PC-9 (cell line): ENCODE measurements at regions not wholly inside any gene's neighbourhood (a gene's known extent, or its start where the extent isn't known, plus 50 kb on each side); places are given as distances from the start of the nearest gene placed in this dataset.
"Not testable (repeated sequence)": the region's sequence is repeated elsewhere in the genome, so short reads cannot be mapped to it uniquely, and the experiment has no call there.

Experiments
- BruUV-seq: library from RNA; stranded (reverse); fragments of 400-500 nt; replicated peaks from 2 replicates; lab custom pipeline; 2021; lab: Mats Ljungman, UMichigan
- CTCF ChIA-PET: fragments of 300-600 bp; sonication (Branson Sonifier 250); formaldehyde crosslinking; loops from one replicate; lab custom pipeline; 2022; ENCODE audit warnings: antibody characterized with exemption; lab: Charles Lee
- POLR2A ChIA-PET: fragments of 300-600 bp; sonication (Branson Sonifier 250); formaldehyde crosslinking; loops from one replicate; lab custom pipeline; 2022; ENCODE audit warnings: antibody characterized with exemption; ENCODE audit not compliant: unreplicated experiment; lab: Charles Lee
- DNase-seq, 2 experiments: peaks; one replicate each; pipeline versions ENCODE4 v3.0.0 to v3.0.0-alpha.2; 2015 to 2022; ENCODE audit warnings: mixed read lengths in 1 of 2
- H2AFZ ChIP-seq: fragments of 200-600 bp; sonication (generic); 2 replicates; pipeline ENCODE4 v1.8.1; 2017; ENCODE audit warnings: antibody characterized with exemption
- H3F3A ChIP-seq: fragments of 200-600 bp; sonication (generic); 2 replicates; pipeline ENCODE4 v1.8.1; 2017; ENCODE audit warnings: antibody characterized with exemption, mild to moderate bottlenecking, low read depth; ENCODE audit not compliant: insufficient read depth
- H3K27ac ChIP-seq: fragments of 200-600 bp; sonication (generic); 2 replicates; pipeline ENCODE4 v1.6.1; 2016; ENCODE audit warnings: mixed run types
- H3K27me3 ChIP-seq: fragments of 200-600 bp; sonication (generic); 2 replicates; pipeline ENCODE4 v1.6.1; 2016; ENCODE audit warnings: low read depth, mixed run types; ENCODE audit not compliant: insufficient read depth
- H3K36me3 ChIP-seq: fragments of 200-600 bp; sonication (generic); 2 replicates; pipeline ENCODE4 v1.6.1; 2016; ENCODE audit warnings: low read depth, mixed run types
- H3K4me1 ChIP-seq: fragments of 200-600 bp; sonication (generic); replicated peaks from 2 replicates; pipeline ENCODE4 v1.6.1; 2016; ENCODE audit warnings: mixed run types; ENCODE audit not compliant: insufficient read depth
- H3K4me2 ChIP-seq: fragments of 200-600 bp; sonication (generic); 2 replicates; pipeline ENCODE4 v1.6.1; 2017; ENCODE audit warnings: mixed run types
- H3K4me3 ChIP-seq: fragments of 200-600 bp; sonication (generic); 2 replicates; pipeline ENCODE4 v1.6.1; 2016; ENCODE audit warnings: mixed run types
- H3K79me2 ChIP-seq: fragments of 200-600 bp; sonication (generic); 2 replicates; pipeline ENCODE4 v1.6.1; 2017; ENCODE audit warnings: low read depth, mixed run types
- H3K9me2 ChIP-seq: fragments of 200-600 bp; sonication (generic); 2 replicates; pipeline ENCODE4 v1.8.1; 2017; ENCODE audit warnings: mild to moderate bottlenecking; ENCODE audit not compliant: insufficient read depth
- H3K9me3 ChIP-seq: fragments of 200-600 bp; sonication (generic); 2 replicates; pipeline ENCODE4 v1.8.1; 2016; ENCODE audit warnings: low read depth; ENCODE audit not compliant: insufficient read depth
- H4K20me1 ChIP-seq: fragments of 200-600 bp; sonication (generic); 2 replicates; pipeline ENCODE4 v1.8.1; 2017; ENCODE audit not compliant: insufficient read depth
- EZH2 ChIP-seq: fragments of 200-600 bp; sonication (generic); IDR thresholded peaks from 2 replicates; pipeline ENCODE4 v1.8.0; 2017; ENCODE audit warnings: antibody characterized with exemption, low read depth
- intact Hi-C: fragments of 100-400 bp; cut with micrococcal nuclease; formaldehyde crosslinking; loops from one replicate; pipeline ENCODE4 v1.10.0; 2022; ENCODE audit not compliant: unreplicated experiment
- TF ChIP-seq, protein P1 (sequence below): fragments of 200-600 bp; sonication (generic); conservative IDR thresholded peaks from 2 replicates; pipeline ENCODE4 v1.6.1; 2017; ENCODE audit warnings: mixed run types, antibody characterized with exemption, mild to moderate bottlenecking, moderate library complexity

- Histone ChIP-seq H3K9me3 (no peaks in the 10 kb centered on the region), H3K79me2 (no peaks in the 10 kb centered on the region), H3F3A (no peaks in the 10 kb centered on the region), H3K4me1 (no peaks in the 10 kb centered on the region), H4K20me1 (no peaks in the 10 kb centered on the region), H3K36me3 (no peaks in the 10 kb centered on the region), H3K4me3 (no peak overlapping the region), H3K9me2 (no peaks in the 10 kb centered on the region), H3K4me2 (no peak overlapping the region), H3K27me3 (no peaks in the 10 kb centered on the region), H2AFZ (no peak overlapping the region), H3K27ac (no peak overlapping the region)
- TF ChIP-seq EZH2: no peak
- TF ChIP-seq, protein P1, sequence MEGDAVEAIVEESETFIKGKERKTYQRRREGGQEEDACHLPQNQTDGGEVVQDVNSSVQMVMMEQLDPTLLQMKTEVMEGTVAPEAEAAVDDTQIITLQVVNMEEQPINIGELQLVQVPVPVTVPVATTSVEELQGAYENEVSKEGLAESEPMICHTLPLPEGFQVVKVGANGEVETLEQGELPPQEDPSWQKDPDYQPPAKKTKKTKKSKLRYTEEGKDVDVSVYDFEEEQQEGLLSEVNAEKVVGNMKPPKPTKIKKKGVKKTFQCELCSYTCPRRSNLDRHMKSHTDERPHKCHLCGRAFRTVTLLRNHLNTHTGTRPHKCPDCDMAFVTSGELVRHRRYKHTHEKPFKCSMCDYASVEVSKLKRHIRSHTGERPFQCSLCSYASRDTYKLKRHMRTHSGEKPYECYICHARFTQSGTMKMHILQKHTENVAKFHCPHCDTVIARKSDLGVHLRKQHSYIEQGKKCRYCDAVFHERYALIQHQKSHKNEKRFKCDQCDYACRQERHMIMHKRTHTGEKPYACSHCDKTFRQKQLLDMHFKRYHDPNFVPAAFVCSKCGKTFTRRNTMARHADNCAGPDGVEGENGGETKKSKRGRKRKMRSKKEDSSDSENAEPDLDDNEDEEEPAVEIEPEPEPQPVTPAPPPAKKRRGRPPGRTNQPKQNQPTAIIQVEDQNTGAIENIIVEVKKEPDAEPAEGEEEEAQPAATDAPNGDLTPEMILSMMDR: no peak
- ChIA-PET POLR2A (no interaction called here), CTCF (no interaction called here)
- DNase-seq: no peak
- no TSS peak for BruUV-seq
- intact Hi-C loops: no loop called here
Observed at GRCh38 chr14:45798659-45799058, 545.7 kb upstream of the MIS18BP1 start.

GRCh38 chr14:45796006-45796405 lies 543.0 kb upstream of the MIS18BP1 start:
- H3K9me2 ChIP-seq, H3K79me2 ChIP-seq, H3K27me3 ChIP-seq, H3K4me3 ChIP-seq, H4K20me1 ChIP-seq, H3K36me3 ChIP-seq, H3K9me3 ChIP-seq, H3K4me1 ChIP-seq, H3K27ac ChIP-seq, H3K4me2 ChIP-seq, H3F3A ChIP-seq, POLR2A ChIA-PET, BruUV-seq, CTCF ChIA-PET, DNase-seq, H2AFZ ChIP-seq, intact Hi-C loops: not testable (repeated sequence)

- no peak overlapping the region for H2AFZ ChIP-seq
- intact Hi-C loops: no loop called here
Observed at GRCh38 chr14:45793081-45793480, 540.1 kb upstream of the MIS18BP1 start.

More at GRCh38 chr14:45793081-45793480, 540.1 kb upstream of the MIS18BP1 start:
- H3F3A ChIP-seq: no peaks in the 10 kb centered on the region
- no peak overlapping the region for H3K4me2 ChIP-seq
- H3K27ac ChIP-seq: no peak overlapping the region
- no peaks in the 10 kb centered on the region for H3K9me3 ChIP-seq
- H3K36me3 ChIP-seq: no peaks in the 10 kb centered on the region
- no peaks in the 10 kb centered on the region for H3K4me1 ChIP-seq
- no TSS peak for BruUV-seq
- no peaks in the 10 kb centered on the region for H4K20me1 ChIP-seq
- no peak for DNase-seq
- no peaks in the 10 kb centered on the region for H3K27me3 ChIP-seq
- ChIA-PET POLR2A (no interaction called here), CTCF (interaction anchor here (0.6 kb wide), 1 partner anchor 94 kb away, joined by 3 read pairs; no protein-coding TSS in a partner anchor)
- no peaks in the 10 kb centered on the region for H3K9me2 ChIP-seq
- TF ChIP-seq, protein P1: no peak
- TF ChIP-seq EZH2: no peak
- H3K79me2 ChIP-seq: no peaks in the 10 kb centered on the region
- no peak overlapping the region for H3K4me3 ChIP-seq
